GM18858 (cell line): ENCODE measurements at regions not wholly inside any gene's neighbourhood (a gene's known extent, or its start where the extent isn't known, plus 50 kb on each side); places are given as distances from the start of the nearest gene placed in this dataset.

Source experiments
- ATAC-seq: cut with Tn5 transposase; IDR thresholded peaks from one replicate; pipeline ENCODE4 v1.9.1; 2021; ENCODE audit not compliant: unreplicated experiment

DNA sequence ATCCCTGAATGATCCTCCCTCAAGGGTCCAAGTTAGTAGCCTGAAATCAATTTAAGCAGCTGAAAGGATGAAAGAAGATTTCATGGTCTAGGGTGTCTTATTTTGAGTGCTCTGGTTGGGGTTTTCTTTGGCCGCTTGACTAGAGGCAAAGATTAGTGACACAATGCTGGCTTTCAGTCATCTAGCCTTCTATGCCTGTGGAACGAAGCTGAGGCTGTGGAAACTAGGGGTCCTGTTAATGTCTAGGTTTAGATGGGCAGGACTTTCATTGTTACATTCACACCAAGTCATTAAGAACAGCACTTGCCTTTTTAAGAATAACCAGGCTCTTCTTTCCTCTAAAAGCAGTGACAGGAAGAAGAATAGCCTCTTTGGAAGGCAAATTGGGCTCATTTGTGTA lies 253.8 kb upstream of the E2F7 start:
- ATAC-seq, result no peak

DNA sequence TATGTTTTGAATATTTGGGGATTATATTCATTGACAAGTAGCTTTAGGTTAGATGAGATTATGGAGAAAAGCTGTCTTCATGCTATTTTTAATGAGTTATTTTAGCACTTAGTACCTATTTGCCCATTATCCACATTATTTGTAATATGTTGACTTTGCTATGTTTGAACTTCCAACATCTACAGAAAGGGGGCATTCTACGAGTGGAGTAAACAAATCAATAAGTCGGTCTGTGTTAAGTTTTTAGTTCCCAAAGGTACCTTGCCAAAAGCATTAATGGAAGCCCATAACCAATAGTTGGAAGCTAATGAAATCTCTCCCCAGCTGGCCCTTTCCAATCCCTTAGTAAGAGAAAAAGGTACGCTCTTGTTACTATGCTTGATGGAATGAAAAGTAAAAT lies 250.0 kb upstream of the E2F7 start:
- no peak for ATAC-seq

- no peak for ATAC-seq
Observed at GRCh38 chr12:77314378-77315052, 249.1 kb upstream of the E2F7 start.

- no peak for ATAC-seq
Observed at GRCh38 chr12:77308056-77308455, 242.7 kb upstream of the E2F7 start.

DNA sequence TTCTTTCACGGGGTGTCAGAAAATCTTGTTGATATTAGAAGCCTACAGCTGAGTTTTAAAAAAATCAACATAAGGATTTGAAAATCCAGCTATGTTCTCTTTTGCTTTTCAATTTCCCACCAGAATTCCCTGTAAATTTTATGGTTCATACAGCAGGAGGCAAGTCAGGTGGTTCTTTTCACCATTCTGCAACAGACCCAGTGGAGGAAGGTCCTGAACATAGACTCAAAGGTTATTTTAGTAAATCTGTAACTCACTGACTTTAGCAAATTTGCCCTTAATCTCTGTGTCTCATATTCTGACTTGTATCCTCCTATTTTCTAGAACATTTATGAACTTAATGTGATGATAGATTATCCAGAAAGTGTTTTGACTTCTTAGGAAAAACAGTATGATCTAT lies 235.4 kb upstream of the E2F7 start:
- ATAC-seq, result no peak

GRCh38 chr12:77299910-77300669 lies 234.7 kb upstream of the E2F7 start:
- no peak for ATAC-seq

- no peak for ATAC-seq
Observed at GRCh38 chr12:77299001-77299400, 233.6 kb upstream of the E2F7 start.

DNA sequence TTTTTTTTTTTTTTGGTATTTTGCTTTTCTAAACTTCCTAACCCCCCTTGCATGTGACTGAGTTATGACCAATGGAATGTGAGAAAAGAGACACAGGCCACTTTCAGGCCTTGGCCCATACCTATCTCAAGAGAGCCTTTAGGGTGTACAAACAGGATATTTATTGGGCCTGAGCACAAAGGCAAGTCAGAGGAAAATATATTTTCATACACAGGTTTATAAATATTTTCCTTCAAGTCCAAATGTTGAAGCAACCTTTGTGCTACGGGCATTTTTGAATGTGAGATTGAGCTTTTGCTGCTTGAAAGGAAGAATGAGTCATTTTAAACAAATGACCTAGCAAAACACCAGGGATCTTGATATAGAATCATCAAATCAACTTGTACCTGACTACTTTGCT lies 228.6 kb upstream of the E2F7 start:
- ATAC-seq, result no peak

GRCh38 chr12:77274926-77275325 lies 209.6 kb upstream of the E2F7 start:
- ATAC-seq, result no peak

GRCh38 chr12:77273898-77274297 lies 208.5 kb upstream of the E2F7 start:
- no peak for ATAC-seq

DNA sequence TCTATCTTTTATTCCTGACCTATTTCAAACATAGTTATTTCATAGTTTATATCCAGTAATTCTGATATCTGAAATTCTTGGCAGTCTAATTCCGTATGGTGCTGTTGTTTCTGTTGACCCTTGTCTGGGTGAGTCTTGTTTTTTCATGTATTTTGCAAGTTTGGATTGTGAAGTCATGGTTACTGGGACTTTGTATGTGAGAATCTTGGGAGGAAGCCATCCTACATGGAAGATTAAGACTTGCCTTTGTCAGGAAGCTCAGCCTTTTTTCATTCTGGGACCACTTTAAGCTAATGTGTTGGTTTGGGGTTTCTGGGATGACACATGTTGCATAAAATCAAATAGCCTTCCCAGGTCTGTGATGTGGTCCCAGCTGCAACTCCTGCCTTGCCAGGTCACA lies 191.6 kb upstream of the E2F7 start:
- no peak for ATAC-seq

DNA sequence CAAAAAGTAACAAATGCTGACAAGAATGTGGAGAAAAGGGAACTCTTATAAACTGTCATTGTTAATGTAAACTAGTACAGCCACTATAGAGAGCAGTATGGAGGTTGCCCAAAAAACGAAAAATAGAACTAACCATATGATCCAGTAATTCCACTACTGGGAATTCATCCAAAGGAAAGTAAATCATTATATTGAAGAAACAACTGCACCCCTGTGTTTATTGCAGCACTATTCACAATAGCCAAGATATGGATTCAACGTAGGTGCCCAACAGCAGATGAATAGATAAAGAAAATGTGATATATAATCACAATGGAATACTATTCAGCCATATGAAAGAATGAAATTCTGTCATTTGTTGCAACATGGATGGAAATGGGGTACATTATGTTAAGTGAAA lies 188.0 kb upstream of the E2F7 start:
- no peak for ATAC-seq

DNA sequence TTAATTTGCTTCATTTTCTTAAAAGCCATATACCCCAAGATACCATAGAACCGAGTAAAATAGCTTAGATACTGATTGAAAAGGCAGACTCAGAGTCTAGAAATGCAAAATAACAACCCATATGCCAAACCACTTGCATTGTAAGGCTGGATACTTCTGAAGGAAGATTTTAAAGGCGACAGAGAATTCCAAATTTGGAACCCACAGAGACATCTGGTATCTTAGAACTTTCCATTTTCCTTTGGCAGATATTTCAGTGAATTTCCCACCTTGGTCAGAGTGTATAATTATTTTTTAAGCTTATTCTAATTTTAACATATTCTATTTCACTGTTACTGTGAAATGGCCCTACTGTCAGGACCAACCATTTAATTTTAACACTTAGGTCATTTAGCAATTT lies 186.4 kb upstream of the E2F7 start:
- no peak for ATAC-seq

GRCh38 chr12:77249892-77250291 lies 184.5 kb upstream of the E2F7 start:
- no peak for ATAC-seq

DNA sequence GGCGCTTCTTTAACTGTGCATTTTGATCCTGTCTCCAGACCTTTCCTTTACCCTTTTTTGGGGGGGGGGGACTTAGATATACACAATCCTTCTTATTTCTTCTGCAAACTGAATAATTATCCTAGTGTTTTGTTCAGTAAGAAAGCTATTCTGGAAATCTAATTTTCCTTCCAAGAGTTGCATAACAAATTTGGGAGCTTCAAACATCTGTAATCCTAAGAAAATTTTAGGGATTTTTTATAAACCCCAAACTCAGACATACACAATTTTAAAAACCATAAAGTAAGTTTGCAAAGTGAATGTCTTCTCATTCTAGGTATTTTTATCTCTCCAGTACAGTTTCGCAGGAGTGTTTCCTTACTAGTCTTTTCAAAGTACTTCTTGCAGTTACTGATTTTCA lies 182.7 kb upstream of the E2F7 start:
- no peak for ATAC-seq

- no peak for ATAC-seq
Observed at GRCh38 chr12:77247542-77247941, 182.2 kb upstream of the E2F7 start.

DNA sequence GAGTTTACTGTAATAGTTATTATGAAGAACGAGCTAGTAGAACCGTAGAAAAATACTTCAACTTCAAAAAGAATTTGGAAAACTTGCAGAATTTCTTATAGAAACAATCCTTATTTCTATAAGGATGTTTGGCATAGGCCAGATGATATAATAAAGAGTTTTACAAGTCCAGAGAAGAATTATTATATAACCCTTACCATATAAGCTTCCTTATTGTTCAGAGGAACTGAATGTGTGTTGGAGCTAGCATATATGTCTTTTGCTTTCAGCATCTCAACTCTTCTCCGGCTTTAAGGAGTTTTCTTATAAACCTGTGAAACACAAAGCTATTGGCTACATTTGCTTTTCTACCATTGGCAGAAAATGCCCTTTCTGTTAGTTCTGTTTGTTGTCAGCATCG lies 178.0 kb upstream of the E2F7 start:
- ATAC-seq, result no peak

GRCh38 chr12:77239617-77240016 lies 174.2 kb upstream of the E2F7 start:
- no peak for ATAC-seq

DNA sequence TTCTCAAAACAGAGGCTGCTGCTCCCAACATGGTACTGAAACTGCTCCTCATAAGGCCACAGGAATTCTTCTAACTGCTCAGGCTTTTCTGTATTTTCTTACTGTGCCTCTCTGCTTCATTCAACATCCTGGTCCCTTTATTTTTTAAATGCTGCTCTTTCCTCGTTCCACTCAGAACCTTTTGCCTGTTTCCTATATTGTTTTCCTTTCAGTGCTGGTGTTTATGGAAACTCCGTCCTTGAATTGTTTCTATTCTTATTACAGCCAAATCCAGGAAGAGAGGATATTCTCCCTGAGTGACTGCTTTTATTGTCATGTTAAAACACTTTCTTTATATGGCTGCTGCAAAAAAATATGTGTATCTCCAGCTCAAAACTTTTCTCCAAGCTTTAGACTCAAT lies 173.0 kb upstream of the E2F7 start:
- ATAC-seq, result no peak

- no peak for ATAC-seq
Observed at GRCh38 chr12:77237896-77238295, 172.5 kb upstream of the E2F7 start.

DNA sequence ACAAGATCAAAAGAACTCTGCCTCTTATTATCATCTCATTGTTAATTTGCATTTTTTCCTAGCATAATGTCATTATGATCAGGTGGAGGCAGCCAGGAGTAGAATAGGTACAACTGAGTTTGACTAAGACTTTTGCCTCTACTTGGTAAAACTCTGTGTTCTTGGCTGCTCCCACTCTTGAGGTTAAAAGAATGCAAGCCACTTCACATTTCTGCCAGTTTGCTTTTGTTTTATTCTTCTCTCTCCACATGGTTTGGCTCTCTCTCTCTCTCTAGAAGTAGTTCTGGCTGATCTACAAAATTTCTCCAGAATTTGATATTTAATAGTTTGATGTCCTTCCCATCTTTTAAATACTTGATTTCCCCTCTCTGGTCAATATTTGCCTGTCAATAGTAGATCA lies 170.7 kb upstream of the E2F7 start:
- no peak for ATAC-seq

DNA sequence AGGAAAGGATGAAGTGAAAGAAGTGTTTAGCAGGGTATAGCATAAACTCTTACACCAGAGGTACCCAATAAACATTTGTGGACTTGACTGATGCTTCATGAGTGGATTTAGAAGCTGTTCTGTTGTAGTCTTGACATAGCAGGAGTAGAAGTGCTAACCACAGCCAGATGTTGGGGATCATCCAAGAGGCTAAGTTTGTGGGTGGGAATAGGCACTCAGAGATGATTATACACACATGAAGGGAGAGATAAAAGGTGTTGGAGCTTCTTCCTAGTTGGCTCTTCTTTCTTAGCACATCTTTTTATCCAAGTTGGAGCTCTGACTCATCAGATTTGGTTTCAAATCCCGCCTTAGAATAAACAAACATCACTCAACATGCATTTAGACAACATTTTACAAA lies 166.7 kb upstream of the E2F7 start:
- ATAC-seq, result no peak

DNA sequence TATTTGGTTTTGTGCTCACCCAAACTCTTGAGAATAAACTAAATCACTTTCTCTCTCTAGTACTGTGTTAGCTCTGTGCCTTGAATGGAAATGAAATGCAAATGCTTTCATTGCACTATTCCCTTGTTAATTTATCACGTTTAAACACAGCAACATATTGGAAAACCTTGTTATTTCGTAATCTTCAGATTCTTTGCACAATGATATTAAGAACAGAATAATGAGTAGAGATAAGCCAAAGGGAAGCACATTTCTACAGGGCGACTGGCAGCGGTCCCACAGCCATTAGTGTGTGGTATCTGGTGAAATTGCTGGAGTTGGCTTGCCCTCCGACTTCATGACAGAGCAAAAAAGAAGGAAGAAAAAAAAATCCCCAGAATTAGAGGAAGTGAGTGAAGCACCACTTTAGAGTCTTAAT lies 166.1 kb upstream of the E2F7 start:
- ATAC-seq, result no peak
